ENCODE measurements at regions not wholly inside any gene's neighbourhood (a gene's known extent, or its start where the extent isn't known, plus 50 kb on each side); places are given as distances from the start of the nearest gene placed in this dataset.

GRCh38 chr5:130890610-130891009 lies 274.4 kb downstream of the HINT1 start:
- Histone ChIP-seq H2AFZ (no peak overlapping the region), H3K79me2 (ENCODE audit: insufficient read depth) (no peaks in the 10 kb centered on the region), H3K27me3 (replicated peaks; ENCODE audit: insufficient read depth) (no peaks in the 10 kb centered on the region), H3K36me3 (ENCODE audit: low read depth) (no peaks in the 10 kb centered on the region), H3K4me2 (ENCODE audit: unreplicated experiment) (no peak overlapping the region), H3K27ac (no peak overlapping the region), H3K9ac (no peak overlapping the region), H3K9me3 (ENCODE audit: low read depth) (no peaks in the 10 kb centered on the region), H3F3A (ENCODE audit: insufficient read depth) (no peaks in the 10 kb centered on the region), H3K4me1 (ENCODE audit: insufficient read depth) (no peaks in the 10 kb centered on the region), H3K4me3 (no peak overlapping the region), H3K9me2 (ENCODE audit: insufficient read depth) (no peaks in the 10 kb centered on the region), H4K20me1 (ENCODE audit: insufficient read depth) (no peaks in the 10 kb centered on the region)
- no peak for TF ChIP-seq EZH2 (IDR thresholded peaks at IDR 0.05; ENCODE audit: insufficient read depth, poor library complexity, severe bottlenecking)
- no peak for TF ChIP-seq EZH2phosphoT487 (IDR thresholded peaks at IDR 0.05; ENCODE audit: insufficient read depth, low read depth)
- DNase-seq, result no peak
- 19 to 23% methylated on average over 2 of the region's 2 CpGs for WGBS, 2 experiments (ENCODE audit: low coverage in 1 of 2, low lambda C conversion rate in 2 of 2, missing lambda C conversion rate in 2 of 2)
- in situ Hi-C loops (cut with MboI), result no loop called here

- Histone ChIP-seq H3K4me2 (ENCODE audit: unreplicated experiment) (no peak overlapping the region), H3K9me3 (ENCODE audit: low read depth) (no peaks in the 10 kb centered on the region), H4K20me1 (ENCODE audit: insufficient read depth) (no peaks in the 10 kb centered on the region), H3F3A (ENCODE audit: insufficient read depth) (no peaks in the 10 kb centered on the region), H3K4me1 (ENCODE audit: insufficient read depth) (no peaks in the 10 kb centered on the region), H3K27ac (no peak overlapping the region), H3K9ac (no peak overlapping the region), H3K4me3 (no peak overlapping the region), H3K79me2 (ENCODE audit: insufficient read depth) (no peaks in the 10 kb centered on the region), H3K36me3 (ENCODE audit: low read depth) (no peaks in the 10 kb centered on the region), H3K9me2 (ENCODE audit: insufficient read depth) (no peaks in the 10 kb centered on the region), H3K27me3 (replicated peaks; ENCODE audit: insufficient read depth) (no peaks in the 10 kb centered on the region), H2AFZ (no peak overlapping the region)
- 11 to 15% methylated on average over 3 of the region's 3 CpGs for WGBS, 2 experiments (ENCODE audit: low coverage in 1 of 2, low lambda C conversion rate in 2 of 2, missing lambda C conversion rate in 2 of 2)
- in situ Hi-C loops (cut with MboI), result no loop called here
- TF ChIP-seq EZH2 (IDR thresholded peaks at IDR 0.05; ENCODE audit: insufficient read depth, poor library complexity, severe bottlenecking) (no peak), EZH2phosphoT487 (IDR thresholded peaks at IDR 0.05; ENCODE audit: insufficient read depth, low read depth) (no peak)
- no peak for DNase-seq
These were observed 279.4 kb downstream of the HINT1 start for GRCh38 chr5:130885691-130886090.

GRCh38 chr5:130885027-130885426 lies 280.0 kb downstream of the HINT1 start:
- Histone ChIP-seq H3K4me2 (ENCODE audit: unreplicated experiment) (no peak overlapping the region), H3K27ac (no peak overlapping the region), H3F3A (ENCODE audit: insufficient read depth) (no peaks in the 10 kb centered on the region), H4K20me1 (ENCODE audit: insufficient read depth) (no peaks in the 10 kb centered on the region), H3K27me3 (replicated peaks; ENCODE audit: insufficient read depth) (no peaks in the 10 kb centered on the region), H3K4me3 (no peak overlapping the region), H2AFZ (no peak overlapping the region), H3K4me1 (ENCODE audit: insufficient read depth) (no peaks in the 10 kb centered on the region), H3K9me2 (ENCODE audit: insufficient read depth) (no peaks in the 10 kb centered on the region), H3K36me3 (ENCODE audit: low read depth) (no peaks in the 10 kb centered on the region), H3K79me2 (ENCODE audit: insufficient read depth) (no peaks in the 10 kb centered on the region), H3K9ac (no peak overlapping the region), H3K9me3 (ENCODE audit: low read depth) (no peaks in the 10 kb centered on the region)
- 18 to 21% methylated on average over 3 of the region's 3 CpGs for WGBS, 2 experiments (ENCODE audit: low coverage in 1 of 2, low lambda C conversion rate in 2 of 2, missing lambda C conversion rate in 2 of 2)
- no peak for DNase-seq
- no peak for TF ChIP-seq EZH2 (IDR thresholded peaks at IDR 0.05; ENCODE audit: insufficient read depth, poor library complexity, severe bottlenecking)
- no peak for TF ChIP-seq EZH2phosphoT487 (IDR thresholded peaks at IDR 0.05; ENCODE audit: insufficient read depth, low read depth)
- in situ Hi-C loops (cut with MboI), result no loop called here

- no peak for DNase-seq
- Histone ChIP-seq H3K4me2 (ENCODE audit: unreplicated experiment) (no peak overlapping the region), H3K9me2 (ENCODE audit: insufficient read depth) (no peaks in the 10 kb centered on the region), H3K4me1 (ENCODE audit: insufficient read depth) (no peaks in the 10 kb centered on the region), H4K20me1 (ENCODE audit: insufficient read depth) (no peaks in the 10 kb centered on the region), H3K9ac (no peak overlapping the region), H3K36me3 (ENCODE audit: low read depth) (no peaks in the 10 kb centered on the region), H3K4me3 (no peak overlapping the region), H3K27ac (no peak overlapping the region), H3F3A (ENCODE audit: insufficient read depth) (no peaks in the 10 kb centered on the region), H3K9me3 (ENCODE audit: low read depth) (no peaks in the 10 kb centered on the region), H3K27me3 (replicated peaks; ENCODE audit: insufficient read depth) (no peaks in the 10 kb centered on the region), H2AFZ (no peak overlapping the region), H3K79me2 (ENCODE audit: insufficient read depth) (no peaks in the 10 kb centered on the region)
- in situ Hi-C loops (cut with MboI), result no loop called here
- TF ChIP-seq EZH2 (IDR thresholded peaks at IDR 0.05; ENCODE audit: insufficient read depth, poor library complexity, severe bottlenecking), result no peak
- TF ChIP-seq EZH2phosphoT487 (IDR thresholded peaks at IDR 0.05; ENCODE audit: insufficient read depth, low read depth), result no peak
- WGBS, 2 experiments (ENCODE audit: low coverage in 1 of 2, low lambda C conversion rate in 2 of 2, missing lambda C conversion rate in 2 of 2), result 6 to 7% methylated on average over 2 of the region's 2 CpGs
These were observed 281.0 kb downstream of the HINT1 start for GRCh38 chr5:130884023-130884422.

GRCh38 chr5:130875656-130876055 lies 289.4 kb downstream of the HINT1 start:
- no peaks in the 10 kb centered on the region for H3K9me2 ChIP-seq (ENCODE audit: insufficient read depth)
- no peaks in the 10 kb centered on the region for H3F3A ChIP-seq (ENCODE audit: insufficient read depth)
- H3K9me3 ChIP-seq (ENCODE audit: low read depth), result no peaks in the 10 kb centered on the region
- no peak for DNase-seq
- WGBS, 2 experiments (ENCODE audit: low coverage in 1 of 2, low lambda C conversion rate in 2 of 2, missing lambda C conversion rate in 2 of 2), result 2 to 7% methylated on average over 1 of the region's 1 CpG
- H3K4me2 ChIP-seq (ENCODE audit: unreplicated experiment), result no peak overlapping the region
- H3K4me3 ChIP-seq, result no peak overlapping the region
- no peak overlapping the region for H2AFZ ChIP-seq
- H3K9ac ChIP-seq, result no peak overlapping the region
- H3K27me3 ChIP-seq (replicated peaks; ENCODE audit: insufficient read depth), result no peaks in the 10 kb centered on the region
- H3K36me3 ChIP-seq (ENCODE audit: low read depth), result no peaks in the 10 kb centered on the region
- no peaks in the 10 kb centered on the region for H4K20me1 ChIP-seq (ENCODE audit: insufficient read depth)
- no peak overlapping the region for H3K27ac ChIP-seq
- in situ Hi-C loops (cut with MboI), result no loop called here
- no peaks in the 10 kb centered on the region for H3K79me2 ChIP-seq (ENCODE audit: insufficient read depth)
- TF ChIP-seq EZH2phosphoT487 (IDR thresholded peaks at IDR 0.05; ENCODE audit: insufficient read depth, low read depth) (no peak), EZH2 (IDR thresholded peaks at IDR 0.05; ENCODE audit: insufficient read depth, poor library complexity, severe bottlenecking) (no peak)
- H3K4me1 ChIP-seq (ENCODE audit: insufficient read depth), result no peaks in the 10 kb centered on the region

Measured in GM23248 (cell line).